ENCODE measurements at regions not wholly inside any gene's neighbourhood (a gene's known extent, or its start where the extent isn't known, plus 50 kb on each side); places are given as distances from the start of the nearest gene placed in this dataset.
A peak's percentile ranks its signal among the peaks of the same experiment; 100 is the strongest.

DNA sequence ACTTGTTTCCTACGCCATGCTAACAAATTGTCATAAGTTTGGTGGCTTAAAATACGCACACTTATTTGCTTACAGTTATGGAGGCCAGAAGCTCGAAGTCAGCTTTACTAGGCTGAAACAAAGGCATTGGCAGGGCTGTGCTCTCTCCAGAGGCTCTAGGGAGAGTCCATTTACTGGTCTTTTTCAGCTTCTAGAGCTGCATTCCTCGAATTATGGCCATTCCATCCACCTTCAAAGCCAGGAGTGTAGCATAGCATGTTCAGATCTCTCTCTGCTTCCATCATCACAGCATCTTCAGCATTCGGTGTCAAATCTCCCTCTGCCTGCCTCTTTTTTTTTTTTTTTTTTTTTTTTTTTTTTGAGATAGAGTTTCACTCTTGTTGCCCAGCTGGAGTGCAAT is 670.2 kb downstream of the ACTL7B start:
- no peak overlapping the region for H3K4me2 ChIP-seq (ENCODE audit: low read length)
- H3K9me3 ChIP-seq (ENCODE audit: insufficient read depth, low read length): no peaks in the 10 kb centered on the region
- peaks cover 16% of the 10 kb centered on the region for H3K4me1 ChIP-seq (ENCODE audit: low read length)
- H3K27ac ChIP-seq (ENCODE audit: low read length): no peak overlapping the region
- H4K20me1 ChIP-seq (ENCODE audit: insufficient read depth, low read length): no peaks in the 10 kb centered on the region
- no peak overlapping the region for H3K9ac ChIP-seq (ENCODE audit: low read length)
- H3K4me3 ChIP-seq (ENCODE audit: low read length): no peak overlapping the region
- no peaks in the 10 kb centered on the region for H3K79me2 ChIP-seq (ENCODE audit: low read length)
- H2AFZ ChIP-seq (ENCODE audit: low read depth, low read length): no peak overlapping the region
- no peaks in the 10 kb centered on the region for H3K36me3 ChIP-seq (replicated peaks; ENCODE audit: low read depth, low read length)
- H3K27me3 ChIP-seq (ENCODE audit: low read depth, low read length): no peaks in the 10 kb centered on the region
- no peak for TF ChIP-seq CTCF (IDR thresholded peaks at IDR 0.05; ENCODE audit: low read depth, low read length)
- TF ChIP-seq EZH2phosphoT487 (IDR thresholded peaks at IDR 0.05; ENCODE audit: low read depth): no peak

GRCh38 chr9:108184941-108185340 is 670.8 kb downstream of the ACTL7B start:
- no peaks in the 10 kb centered on the region for H3K79me2 ChIP-seq (ENCODE audit: low read length)
- H3K4me2 ChIP-seq (ENCODE audit: low read length): no peak overlapping the region
- no peak overlapping the region for H3K9ac ChIP-seq (ENCODE audit: low read length)
- no peaks in the 10 kb centered on the region for H4K20me1 ChIP-seq (ENCODE audit: insufficient read depth, low read length)
- H3K36me3 ChIP-seq (replicated peaks; ENCODE audit: low read depth, low read length): no peaks in the 10 kb centered on the region
- peaks cover 16% of the 10 kb centered on the region for H3K4me1 ChIP-seq (ENCODE audit: low read length)
- H3K9me3 ChIP-seq (ENCODE audit: insufficient read depth, low read length): no peaks in the 10 kb centered on the region
- no peaks in the 10 kb centered on the region for H3K27me3 ChIP-seq (ENCODE audit: low read depth, low read length)
- no peak overlapping the region for H3K4me3 ChIP-seq (ENCODE audit: low read length)
- no peak overlapping the region for H3K27ac ChIP-seq (ENCODE audit: low read length)
- no peak overlapping the region for H2AFZ ChIP-seq (ENCODE audit: low read depth, low read length)
- no peak for TF ChIP-seq EZH2phosphoT487 (IDR thresholded peaks at IDR 0.05; ENCODE audit: low read depth)
- no peak for TF ChIP-seq CTCF (IDR thresholded peaks at IDR 0.05; ENCODE audit: low read depth, low read length)

- Histone ChIP-seq H3K27me3 (ENCODE audit: low read depth, low read length) (no peaks in the 10 kb centered on the region), H3K9ac (ENCODE audit: low read length) (no peak overlapping the region), H2AFZ (ENCODE audit: low read depth, low read length) (no peak overlapping the region), H3K79me2 (ENCODE audit: low read length) (no peaks in the 10 kb centered on the region), H3K36me3 (replicated peaks; ENCODE audit: low read depth, low read length) (no peaks in the 10 kb centered on the region), H3K4me3 (ENCODE audit: low read length) (no peak overlapping the region), H3K4me1 (ENCODE audit: low read length) (peaks cover 16% of the 10 kb centered on the region), H3K27ac (ENCODE audit: low read length) (no peak overlapping the region), H3K4me2 (ENCODE audit: low read length) (no peak overlapping the region), H3K9me3 (ENCODE audit: insufficient read depth, low read length) (no peaks in the 10 kb centered on the region), H4K20me1 (ENCODE audit: insufficient read depth, low read length) (no peaks in the 10 kb centered on the region)
- TF ChIP-seq CTCF (IDR thresholded peaks at IDR 0.05; ENCODE audit: low read depth, low read length): no peak
- no peak for TF ChIP-seq EZH2phosphoT487 (IDR thresholded peaks at IDR 0.05; ENCODE audit: low read depth)
Measured at GRCh38 chr9:108184009-108184408, 671.8 kb downstream of the ACTL7B start.

DNA sequence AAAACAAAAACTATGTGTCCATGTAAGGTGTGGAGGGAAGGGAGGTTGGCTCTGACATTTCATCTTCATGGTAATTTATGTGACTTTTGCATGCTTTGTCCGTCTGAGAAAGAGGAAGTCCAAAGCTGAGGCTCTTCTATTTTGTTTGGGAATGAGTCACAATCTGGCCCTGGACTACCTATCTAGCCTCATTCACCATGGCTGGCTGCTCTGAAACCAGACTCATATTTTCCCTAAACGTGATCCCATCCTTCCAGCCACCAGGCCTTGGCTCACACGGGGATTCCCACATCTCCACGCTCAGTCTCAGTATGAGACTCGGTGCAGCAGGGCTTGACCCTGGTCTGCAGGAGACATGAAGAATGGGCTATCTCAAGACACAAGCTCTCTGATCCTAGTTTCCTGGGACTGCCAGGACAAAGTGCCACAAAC is 672.8 kb downstream of the ACTL7B start:
- peaks cover 16% of the 10 kb centered on the region for H3K4me1 ChIP-seq (ENCODE audit: low read length)
- no peaks in the 10 kb centered on the region for H3K36me3 ChIP-seq (replicated peaks; ENCODE audit: low read depth, low read length)
- H3K9ac ChIP-seq (ENCODE audit: low read length): no peak overlapping the region
- H3K4me3 ChIP-seq (ENCODE audit: low read length): no peak overlapping the region
- H2AFZ ChIP-seq (ENCODE audit: low read depth, low read length): no peak overlapping the region
- no peak for TF ChIP-seq CTCF (IDR thresholded peaks at IDR 0.05; ENCODE audit: low read depth, low read length)
- TF ChIP-seq EZH2phosphoT487 (IDR thresholded peaks at IDR 0.05; ENCODE audit: low read depth): no peak
- no peaks in the 10 kb centered on the region for H3K27me3 ChIP-seq (ENCODE audit: low read depth, low read length)
- no peaks in the 10 kb centered on the region for H3K9me3 ChIP-seq (ENCODE audit: insufficient read depth, low read length)
- no peaks in the 10 kb centered on the region for H4K20me1 ChIP-seq (ENCODE audit: insufficient read depth, low read length)
- H3K27ac ChIP-seq (ENCODE audit: low read length): no peak overlapping the region
- H3K79me2 ChIP-seq (ENCODE audit: low read length): no peaks in the 10 kb centered on the region
- H3K4me2 ChIP-seq (ENCODE audit: low read length): peak overlapping the region; percentile 24
